ENCODE measurements at regions not wholly inside any gene's neighbourhood (a gene's known extent, or its start where the extent isn't known, plus 50 kb on each side); places are given as distances from the start of the nearest gene placed in this dataset.

GRCh38 chr13:106882246-106882645 lies 314.3 kb upstream of the ARGLU1 start:
- Histone ChIP-seq H3K27me3 (ENCODE audit: insufficient read depth) (no peaks in the 10 kb centered on the region), H3K4me3 (ENCODE audit: low read depth in 2 of 2, low read length in 1 of 2) (no peak overlapping the region), H3F3A (replicated peaks; ENCODE audit: insufficient read depth) (no peaks in the 10 kb centered on the region), H3K9me2 (no peaks in the 10 kb centered on the region), H3K9me3 (no peaks in the 10 kb centered on the region), H3K9ac (no peak overlapping the region), H3K36me3 (replicated peaks in 1 of 2; ENCODE audit: control insufficient read depth in 1 of 2, insufficient read depth in 2 of 2, low read length in 1 of 2) (no peaks in the 10 kb centered on the region), H3K27ac (ENCODE audit: low read depth in 2 of 2, low read length in 1 of 2) (no peak overlapping the region), H3K79me2 (ENCODE audit: insufficient read depth) (no peaks in the 10 kb centered on the region), H3K4me1 (ENCODE audit: control insufficient read depth in 1 of 2, insufficient read depth in 2 of 2, low read depth in 1 of 2, low read length in 1 of 2) (no peaks in the 10 kb centered on the region), H2AFZ (ENCODE audit: low read depth) (no peak overlapping the region), H3K4me2 (no peak overlapping the region), H4K20me1 (ENCODE audit: insufficient read depth) (no peaks in the 10 kb centered on the region)
- WGBS (ENCODE audit: low lambda C conversion rate) = 37% methylated on average over 6 of the region's 6 CpGs
- no peak for TF ChIP-seq SMC3 (IDR thresholded peaks at IDR 0.05; ENCODE audit: low read depth, low read length)
- ChIA-PET CTCF (interaction anchor here (1.0 kb wide), 1 partner anchor 36 kb away, joined by 4 read pairs; no protein-coding TSS in a partner anchor), POLR2A (no interaction called here)
- no peak for DNase-seq

GRCh38 chr13:106879806-106880205 lies 311.9 kb upstream of the ARGLU1 start:
- CTCF ChIA-PET = no interaction called here
- Histone ChIP-seq H3K79me2 (ENCODE audit: insufficient read depth) (no peaks in the 10 kb centered on the region), H3K4me3 (ENCODE audit: low read depth in 2 of 2, low read length in 1 of 2) (no peak overlapping the region), H3K9me3 (no peaks in the 10 kb centered on the region), H4K20me1 (ENCODE audit: insufficient read depth) (no peaks in the 10 kb centered on the region), H2AFZ (ENCODE audit: low read depth) (no peak overlapping the region), H3K9ac (no peak overlapping the region), H3K36me3 (replicated peaks in 1 of 2; ENCODE audit: control insufficient read depth in 1 of 2, insufficient read depth in 2 of 2, low read length in 1 of 2) (no peaks in the 10 kb centered on the region), H3K4me1 (ENCODE audit: control insufficient read depth in 1 of 2, insufficient read depth in 2 of 2, low read depth in 1 of 2, low read length in 1 of 2) (no peaks in the 10 kb centered on the region), H3K9me2 (no peaks in the 10 kb centered on the region), H3F3A (replicated peaks; ENCODE audit: insufficient read depth) (no peaks in the 10 kb centered on the region), H3K4me2 (no peak overlapping the region), H3K27ac (ENCODE audit: low read depth in 2 of 2, low read length in 1 of 2) (no peak overlapping the region), H3K27me3 (ENCODE audit: insufficient read depth) (no peaks in the 10 kb centered on the region)
- POLR2A ChIA-PET = no interaction called here
- DNase-seq = no peak
- WGBS (ENCODE audit: low lambda C conversion rate) = 30% methylated on average over 3 of the region's 3 CpGs
- TF ChIP-seq FOXM1 (IDR thresholded peaks at IDR 0.05; ENCODE audit: low read depth) (no peak), EP300 (IDR thresholded peaks at IDR 0.05; ENCODE audit: borderline replicate concordance in 1 of 2, low read depth in 1 of 2, low read length in 1 of 2) (no peak), TAF1 (IDR thresholded peaks at IDR 0.05; ENCODE audit: borderline replicate concordance, low read depth, low read length) (no peak), FOSL2 (IDR thresholded peaks at IDR 0.05; ENCODE audit: borderline replicate concordance, low read depth) (no peak), CTCF (IDR thresholded peaks at IDR 0.05) (no peak), USF1 (IDR thresholded peaks at IDR 0.05; ENCODE audit: borderline replicate concordance, low read depth) (no peak), SMC3 (IDR thresholded peaks at IDR 0.05; ENCODE audit: low read depth, low read length) (no peak), NFIC (IDR thresholded peaks at IDR 0.05; ENCODE audit: borderline replicate concordance) (no peak), REST (IDR thresholded peaks at IDR 0.05; ENCODE audit: low read depth, low read length) (no peak), SIN3A (IDR thresholded peaks at IDR 0.05; ENCODE audit: borderline replicate concordance, low read depth, low read length) (no peak), RAD21 (IDR thresholded peaks at IDR 0.05; ENCODE audit: low read length) (no peak), RFX5 (IDR thresholded peaks at IDR 0.05; ENCODE audit: low read length) (no peak), ZBTB33 (IDR thresholded peaks at IDR 0.05; ENCODE audit: borderline replicate concordance, low read depth) (no peak), USF2 (IDR thresholded peaks at IDR 0.05; ENCODE audit: borderline replicate concordance, low read depth, low read length) (no peak), MAX (IDR thresholded peaks at IDR 0.05; ENCODE audit: low read depth) (no peak), NRF1 (IDR thresholded peaks at IDR 0.05; ENCODE audit: low read depth, low read length) (no peak), ELF1 (IDR thresholded peaks at IDR 0.05) (no peak), MXI1 (IDR thresholded peaks at IDR 0.05; ENCODE audit: low read depth, low read length) (no peak), CHD2 (IDR thresholded peaks at IDR 0.05; ENCODE audit: low read length, partially characterized antibody) (no peak)
